NCI-H460 (cell line): ENCODE measurements at regions not wholly inside any gene's neighbourhood (a gene's known extent, or its start where the extent isn't known, plus 50 kb on each side); places are given as distances from the start of the nearest gene placed in this dataset.

Source experiments
- DNase-seq: peaks from one replicate; pipeline ENCODE4 v3.0.0-alpha.2; 2016; ENCODE audit warnings: low read depth; ENCODE audit errors: extremely low read depth

DNA sequence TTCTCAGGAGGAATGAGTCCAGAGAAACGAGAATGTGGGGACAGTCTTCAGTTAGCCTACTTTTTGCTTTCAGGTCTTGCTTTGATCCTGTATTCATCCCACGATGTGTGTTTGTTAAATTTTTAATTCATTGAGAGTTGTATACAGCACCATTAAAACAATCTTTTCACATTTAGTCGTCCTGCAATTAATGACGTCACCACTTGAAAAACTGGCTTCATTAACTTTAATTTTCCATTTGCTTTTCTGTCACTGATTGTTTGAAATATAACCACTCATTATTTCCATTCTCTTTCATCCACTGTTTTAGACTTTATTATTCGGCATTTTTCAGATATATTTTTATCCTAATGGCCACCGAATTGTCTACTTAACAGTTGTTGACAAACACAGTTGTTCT, 146.9 kb downstream of the TFEC start:
- no peak for DNase-seq

DNA sequence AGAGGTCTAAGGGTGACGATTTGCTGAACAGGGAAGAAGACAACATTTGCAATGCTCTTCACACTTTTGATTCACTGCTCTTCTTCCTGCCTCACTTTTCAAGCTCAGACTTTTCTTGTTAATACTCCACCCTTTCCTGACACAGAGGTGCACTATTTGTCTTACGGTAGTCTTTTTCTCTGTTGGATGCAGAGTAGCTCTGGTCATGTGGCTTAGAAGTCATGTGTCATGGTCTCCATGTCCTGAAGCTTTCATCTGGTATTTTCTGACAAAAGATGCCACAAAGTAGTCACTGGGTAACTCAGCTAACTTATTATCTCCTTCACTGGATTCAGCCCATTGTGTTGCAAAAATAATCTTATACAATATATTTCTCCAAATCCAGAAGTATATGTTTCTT, 149.1 kb downstream of the TFEC start:
- no peak for DNase-seq

DNA sequence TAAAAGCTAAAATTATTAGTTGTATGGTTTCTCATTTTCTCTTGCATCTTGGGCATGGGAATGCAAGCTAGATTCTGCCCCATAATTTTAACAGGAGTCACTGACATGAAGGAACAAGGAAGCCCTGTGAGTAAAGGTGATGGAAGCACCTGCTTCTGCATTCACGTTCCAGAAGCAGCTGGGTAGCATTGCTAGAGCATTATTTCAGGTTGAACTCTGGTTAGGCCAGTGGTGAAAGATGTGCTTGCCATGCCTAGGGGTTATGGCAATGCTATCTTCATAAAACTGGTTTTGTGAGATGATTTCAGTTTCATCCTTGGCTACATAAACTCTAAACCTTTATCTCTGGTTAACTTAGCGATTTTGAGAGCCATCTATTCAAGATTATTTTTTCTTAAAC, 151.4 kb downstream of the TFEC start:
- DNase-seq: no peak

DNA sequence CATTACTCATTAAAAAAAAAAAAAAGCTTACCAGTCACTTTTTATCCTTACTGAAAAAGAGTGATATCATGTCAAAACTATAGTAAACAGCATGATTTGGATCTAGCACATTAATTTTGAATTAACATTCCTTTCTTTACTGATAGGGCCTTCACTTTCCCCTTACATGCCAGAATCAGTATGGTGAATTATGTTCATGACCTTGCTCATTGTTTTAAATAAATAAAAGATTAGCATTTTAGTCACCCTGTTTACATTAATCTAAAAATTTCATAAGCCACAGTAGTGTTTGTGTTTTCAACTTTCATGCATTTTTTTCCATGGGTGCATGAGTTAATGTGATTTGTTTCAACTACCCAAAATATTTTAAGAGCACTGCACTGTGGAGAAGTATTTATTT, 160.8 kb downstream of the TFEC start:
- no peak for DNase-seq

DNA sequence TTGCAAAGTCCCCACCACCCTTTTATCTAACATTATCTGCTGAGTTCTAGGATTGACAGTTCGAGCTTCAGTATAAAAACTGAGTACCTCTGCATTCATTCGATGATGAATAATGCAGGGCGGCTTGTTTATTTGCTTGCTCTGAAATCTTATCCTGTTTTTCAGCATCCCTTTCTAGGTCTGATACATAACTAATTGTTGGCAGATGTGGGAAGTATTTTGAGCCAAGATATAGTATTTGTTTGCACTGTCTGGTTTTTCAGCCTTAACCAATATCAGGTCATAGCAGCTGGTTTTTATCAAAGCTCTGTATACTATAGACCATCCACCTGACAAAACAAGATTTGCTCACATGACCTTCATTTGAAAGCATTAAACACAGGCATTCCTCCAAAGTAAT, 161.4 kb downstream of the TFEC start:
- DNase-seq: no peak

DNA sequence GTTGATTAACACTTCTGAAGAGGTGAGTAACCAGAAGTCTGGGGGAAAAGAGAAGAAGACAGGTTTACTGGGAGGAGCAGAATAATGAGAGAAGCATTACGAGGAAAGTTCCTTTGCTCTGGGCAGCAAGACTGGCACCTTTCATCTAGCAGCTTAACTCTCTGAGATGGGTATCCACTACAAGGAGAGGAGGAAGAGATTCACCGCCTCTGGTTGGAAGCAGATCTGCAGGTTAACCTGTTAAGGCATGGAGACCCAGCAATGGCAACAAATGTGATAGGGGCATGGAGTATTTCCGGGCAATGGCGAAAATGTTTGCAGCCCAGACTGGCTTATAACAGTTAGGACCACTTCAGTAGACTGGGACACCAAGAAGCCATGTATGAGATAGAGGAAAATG, 162.2 kb downstream of the TFEC start:
- DNase-seq: no peak

GRCh38 chr7:115864082-115864481, 166.5 kb downstream of the TFEC start:
- DNase-seq: no peak

- DNase-seq: peak; percentile 53
These were observed 179.3 kb downstream of the TFEC start for GRCh38 chr7:115851291-115851690.

GRCh38 chr7:115850774-115851173, 179.8 kb downstream of the TFEC start:
- no peak for DNase-seq

- no peak for DNase-seq
These were observed 185.7 kb downstream of the TFEC start for GRCh38 chr7:115844857-115845256.

GRCh38 chr7:115840702-115841101, 189.9 kb downstream of the TFEC start:
- no peak for DNase-seq

DNA sequence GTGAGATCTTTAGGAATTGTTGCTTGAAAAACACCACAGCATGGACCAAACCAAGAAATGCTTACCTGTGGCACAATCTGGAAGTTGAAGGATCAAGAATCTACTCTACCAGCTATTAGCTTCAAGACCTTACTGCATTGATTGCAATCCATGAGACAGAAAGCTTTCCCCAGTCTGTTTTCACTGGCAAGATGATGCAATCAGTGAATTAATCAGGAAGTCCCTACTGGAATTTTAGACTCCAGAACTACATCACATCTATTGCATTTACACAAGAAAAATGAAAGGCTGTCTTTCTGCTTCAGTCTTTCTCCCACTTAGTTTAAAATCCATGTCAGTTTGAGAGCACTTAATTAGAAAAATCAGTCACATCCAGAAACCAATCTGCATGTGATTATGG, 191.7 kb downstream of the TFEC start:
- DNase-seq: no peak

DNA sequence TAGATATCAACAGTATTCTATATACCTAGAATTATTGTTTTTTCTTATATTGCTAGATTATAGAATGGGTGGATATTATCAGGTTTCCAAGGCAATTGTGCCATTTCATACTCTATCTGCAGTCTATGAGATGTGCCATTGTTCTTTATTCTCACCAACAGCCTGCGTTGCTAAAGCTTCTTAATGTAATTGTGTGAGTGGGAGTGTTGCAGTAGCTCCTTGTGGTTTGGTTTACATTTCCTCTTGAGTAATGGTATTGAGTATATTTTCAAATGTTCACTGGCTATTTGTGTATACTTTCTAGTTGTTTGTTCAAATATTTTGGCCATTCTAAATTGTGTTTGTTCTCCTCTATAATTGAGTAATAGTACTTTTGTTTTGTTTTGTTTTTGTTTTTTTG, 199.2 kb downstream of the TFEC start:
- DNase-seq: no peak

DNA sequence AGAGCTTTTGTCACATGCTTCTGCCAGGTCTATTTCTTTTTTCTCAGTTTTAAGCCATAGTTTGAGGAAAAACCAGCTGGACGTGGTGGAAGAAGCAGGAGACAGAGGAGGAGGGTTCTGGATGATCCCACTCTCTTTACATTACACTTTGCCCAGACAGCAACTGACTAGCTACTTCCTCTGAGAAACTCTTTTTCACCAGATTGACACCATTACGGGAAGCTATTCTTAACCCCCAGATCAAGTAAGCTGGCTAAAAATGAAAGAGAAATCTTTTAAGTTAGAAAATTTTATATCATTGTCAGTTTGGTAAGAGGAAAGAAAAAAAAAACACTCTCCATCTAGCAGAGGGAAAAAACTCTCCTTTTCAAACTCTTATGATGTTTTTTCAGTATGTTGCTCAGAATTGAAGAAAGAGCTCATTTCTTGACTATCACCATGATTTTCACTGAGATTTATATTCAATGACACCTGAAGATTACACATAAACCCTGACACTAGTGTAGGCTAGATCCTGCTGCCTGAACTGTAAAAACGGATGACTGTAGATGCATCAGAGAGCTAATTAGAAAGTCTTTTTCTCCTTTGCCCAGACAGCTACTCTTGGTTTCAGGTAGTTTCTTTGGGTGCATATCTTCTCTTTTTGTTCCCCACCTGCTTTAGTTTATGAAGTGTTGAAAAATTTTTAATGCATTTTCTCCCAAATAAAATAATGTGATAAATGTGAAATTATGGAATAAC, 203.1 kb downstream of the TFEC start:
- DNase-seq: no peak

DNA sequence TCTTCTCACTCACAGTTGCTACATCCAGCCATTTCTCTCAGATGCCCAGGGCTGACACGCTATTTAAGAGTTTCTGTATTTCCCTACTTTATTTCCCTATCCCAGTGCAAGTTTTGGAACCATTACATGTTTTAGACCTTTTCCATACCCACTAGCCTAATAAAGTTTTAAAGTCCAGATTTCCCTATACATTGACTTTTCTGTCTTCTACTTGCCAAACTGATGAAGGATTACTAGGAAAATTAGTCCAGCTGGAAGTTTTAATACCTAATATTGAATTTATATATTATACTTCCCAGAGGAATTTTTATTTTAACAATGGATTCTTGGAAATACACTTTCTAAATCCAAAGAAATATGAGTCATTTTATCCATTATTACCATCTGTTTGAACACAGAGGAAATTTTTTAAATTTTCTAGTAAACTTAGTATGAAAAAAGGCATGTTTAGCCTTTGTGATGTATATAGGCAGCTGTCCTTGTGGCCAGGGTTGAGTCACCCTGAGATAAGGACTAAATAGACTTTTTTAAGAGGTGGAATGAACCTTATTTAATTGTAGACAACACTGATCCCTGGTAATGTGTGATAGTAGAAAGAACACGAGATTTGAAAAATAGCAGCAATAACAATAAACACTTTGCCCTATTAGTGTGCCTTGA, 205.0 kb downstream of the TFEC start:
- no peak for DNase-seq

DNA sequence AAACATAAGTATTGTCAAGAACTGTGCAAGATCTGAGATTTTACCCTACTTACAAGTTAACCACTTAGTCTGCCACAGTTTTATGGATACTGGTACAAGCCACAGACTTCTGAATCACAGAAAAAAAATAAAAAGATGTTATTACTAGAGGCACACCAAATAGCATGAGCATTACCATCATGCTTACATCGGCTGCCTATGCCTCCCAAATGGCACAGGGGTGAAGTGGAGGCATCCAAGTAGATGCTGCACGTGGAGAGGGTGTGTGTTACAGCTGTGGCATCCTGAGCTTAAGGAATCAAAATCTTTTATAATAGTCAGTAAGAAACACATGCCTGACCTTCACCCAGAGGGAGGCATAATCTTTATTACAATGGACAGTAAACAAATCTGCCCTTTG, 207.8 kb downstream of the TFEC start:
- no peak for DNase-seq

GRCh38 chr7:115822380-115822779, 208.2 kb downstream of the TFEC start:
- DNase-seq: no peak

GRCh38 chr7:115816318-115816974, 214.1 kb downstream of the TFEC start:
- DNase-seq: no peak

DNA sequence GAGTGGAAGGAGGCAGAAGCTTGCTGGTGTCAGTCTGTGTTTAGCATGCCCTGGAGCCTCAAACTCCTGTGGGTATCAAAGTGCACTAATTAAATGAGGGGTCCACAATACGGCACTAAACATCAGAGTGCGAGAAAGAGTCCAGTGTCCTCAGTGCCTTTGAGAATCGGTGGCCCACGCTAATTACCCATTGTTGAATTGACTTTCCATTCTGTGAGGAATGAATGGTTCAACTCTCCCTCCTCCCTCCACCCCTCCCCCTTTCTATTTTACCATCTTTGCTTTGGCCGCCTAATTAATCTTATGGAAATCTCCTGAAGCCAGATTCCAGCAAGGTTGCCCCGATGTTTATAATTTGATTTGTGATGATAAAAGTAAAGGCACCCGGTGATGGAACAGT, 217.8 kb downstream of the TFEC start:
- no peak for DNase-seq

DNA sequence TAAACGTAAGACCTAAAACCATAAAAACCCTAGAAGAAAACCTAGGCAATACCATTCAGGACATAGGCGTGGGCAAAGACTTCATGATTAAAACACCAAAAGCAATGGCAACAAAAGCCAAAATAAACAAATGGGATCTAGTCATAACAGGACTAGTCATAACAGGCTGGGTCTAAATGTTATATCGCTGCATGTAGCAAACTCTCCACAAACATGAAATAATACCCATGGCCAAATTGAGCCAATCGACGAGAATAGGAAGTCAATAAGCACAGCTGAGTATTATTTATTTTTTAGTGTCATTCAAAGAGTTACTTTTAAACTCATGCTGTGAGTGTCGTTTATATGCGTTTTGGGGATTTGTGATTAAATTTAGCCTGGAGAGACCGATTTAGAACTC, 225.1 kb downstream of the TFEC start:
- DNase-seq: no peak

GRCh38 chr7:115802415-115802814, 228.1 kb downstream of the TFEC start:
- no peak for DNase-seq

- no peak for DNase-seq
These were observed 231.1 kb downstream of the TFEC start for GRCh38 chr7:115799430-115799829.
